ENCODE measurements at regions not wholly inside any gene's neighbourhood (a gene's known extent, or its start where the extent isn't known, plus 50 kb on each side); places are given as distances from the start of the nearest gene placed in this dataset.

- H3K27me3 ChIP-seq (ENCODE audit: control insufficient read depth in 1 of 2, insufficient read depth in 2 of 2, low read length in 2 of 2), result no peaks in the 10 kb centered on the region
- no peaks in the 10 kb centered on the region for H3K9me3 ChIP-seq (ENCODE audit: low read length)
- intact Hi-C loops (cut with micrococcal nuclease; ENCODE audit: unreplicated experiment) (loop anchor here (2.0 to 5.0 kb wide), 2 partner anchors 185 to 704 kb away; partner anchors contain the start of gene BMP2), in situ Hi-C loops (cut with HindIII; ENCODE audit: extremely low pct_ligation_motif_present, low pct_unique_long_range_greater_than_20kb) (no loop called here)
- no peak overlapping the region for H3K27ac ChIP-seq (ENCODE audit: extremely low read length, insufficient read depth, low read length)
- H3K4me2 ChIP-seq (ENCODE audit: low read depth, low read length), result no peak overlapping the region
- no peaks in the 10 kb centered on the region for H3K4me1 ChIP-seq (ENCODE audit: insufficient read depth, low read length)
- H4K20me1 ChIP-seq (ENCODE audit: insufficient read depth, low read length), result no peaks in the 10 kb centered on the region
- WGBS (ENCODE audit: low lambda C conversion rate), result 18% methylated on average over 2 of the region's 2 CpGs
- TF ChIP-seq NBN (conservative IDR thresholded peaks at IDR 0.05), result no peak
- no peak for TF ChIP-seq ZNF331 (CRISPR knock-in tag; IDR thresholded peaks at IDR 0.05)
- no peak for TF ChIP-seq PITX1 (CRISPR knock-in tag; IDR thresholded peaks at IDR 0.05)
- no peak for TF ChIP-seq ZNF749 (CRISPR knock-in tag; IDR thresholded peaks at IDR 0.05; ENCODE audit: borderline replicate concordance)
- no peak for TF ChIP-seq IRF1 (CRISPR knock-in tag; IDR thresholded peaks at IDR 0.05; ENCODE audit: low read depth)
- no peak for TF ChIP-seq KDM1A (CRISPR knock-in tag; IDR thresholded peaks at IDR 0.05)
- no peak for TF ChIP-seq AGO1 (IDR thresholded peaks at IDR 0.05; ENCODE audit: low read depth, low read length, poor library complexity, severe bottlenecking)
- H3K4me3 ChIP-seq (replicated peaks in 1 of 3; ENCODE audit: insufficient read depth in 1 of 3, low read depth in 2 of 3, low read length in 3 of 3), result no peak overlapping the region
- H3K9ac ChIP-seq (ENCODE audit: insufficient read depth, low read depth, low read length), result no peak overlapping the region
- H2AFZ ChIP-seq (ENCODE audit: low read length), result no peak overlapping the region
- POLR2A ChIA-PET, result no interaction called here
- CTCF ChIA-PET (ENCODE audit: low intra/inter-chr PET ratio, low total read pairs), result interaction anchor here (1.0 to 1.3 kb wide), 2 partner anchors 183 to 237 kb away, joined by 4 read pairs; no protein-coding TSS in a partner anchor
- ATAC-seq, result no peak
- no peak for DNase-seq (ENCODE audit: low spot score)
- no TSS peak for BruUV-seq (replicated peaks)
- H3K79me2 ChIP-seq (ENCODE audit: insufficient read depth, low read length), result no peaks in the 10 kb centered on the region
- H3K36me3 ChIP-seq (replicated peaks in 1 of 2; ENCODE audit: control insufficient read depth in 1 of 2, insufficient read depth in 2 of 2, low read length in 2 of 2), result no peaks in the 10 kb centered on the region
- FAIRE-seq, result no peak
These were observed 185.0 kb upstream of the BMP2 start for GRCh38 chr20:6582449-6582848.

DNA sequence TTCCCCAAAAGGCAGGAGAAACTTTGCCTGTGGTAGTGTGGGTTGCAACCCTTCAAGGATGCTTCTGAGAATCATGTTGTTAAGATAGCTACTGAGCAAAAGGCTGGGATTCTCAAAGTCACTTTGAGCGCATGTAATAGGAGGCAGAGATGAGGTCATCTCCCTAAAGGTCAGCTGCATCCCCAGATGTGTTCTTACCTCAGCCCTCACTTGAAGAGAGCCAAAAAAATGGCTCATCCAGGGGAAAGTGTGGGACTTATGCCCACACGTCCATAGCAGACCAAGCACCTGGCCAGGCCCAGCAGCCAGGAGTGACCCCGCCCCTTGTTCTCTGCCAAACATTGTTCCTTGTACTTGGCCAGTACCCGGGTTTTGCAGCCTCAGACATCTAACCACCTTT is 187.0 kb upstream of the BMP2 start:
- ChIA-PET CTCF (ENCODE audit: low intra/inter-chr PET ratio, low total read pairs) (no interaction called here), POLR2A (no interaction called here)
- Histone ChIP-seq H3K4me3 (replicated peaks in 1 of 3; ENCODE audit: insufficient read depth in 1 of 3, low read depth in 2 of 3, low read length in 3 of 3) (no peak overlapping the region), H4K20me1 (ENCODE audit: insufficient read depth, low read length) (no peaks in the 10 kb centered on the region), H3K27ac (ENCODE audit: extremely low read length, insufficient read depth, low read length) (no peak overlapping the region), H3K36me3 (replicated peaks in 1 of 2; ENCODE audit: control insufficient read depth in 1 of 2, insufficient read depth in 2 of 2, low read length in 2 of 2) (no peaks in the 10 kb centered on the region), H3K4me1 (ENCODE audit: insufficient read depth, low read length) (peaks cover 9% of the 10 kb centered on the region), H3K79me2 (ENCODE audit: insufficient read depth, low read length) (no peaks in the 10 kb centered on the region), H3K4me2 (ENCODE audit: low read depth, low read length) (no peak overlapping the region), H3K9ac (ENCODE audit: insufficient read depth, low read depth, low read length) (no peak overlapping the region), H3K27me3 (ENCODE audit: control insufficient read depth in 1 of 2, insufficient read depth in 2 of 2, low read length in 2 of 2) (no peaks in the 10 kb centered on the region), H2AFZ (ENCODE audit: low read length) (no peak overlapping the region), H3K9me3 (ENCODE audit: low read length) (no peaks in the 10 kb centered on the region)
- no peak for ATAC-seq
- no peak for DNase-seq (ENCODE audit: low spot score)
- 25% methylated on average over 4 of the region's 4 CpGs for WGBS (ENCODE audit: low lambda C conversion rate)
- in situ Hi-C loops (cut with HindIII; ENCODE audit: extremely low pct_ligation_motif_present, low pct_unique_long_range_greater_than_20kb) (no loop called here), intact Hi-C loops (cut with micrococcal nuclease; ENCODE audit: unreplicated experiment) (loop anchor here (5.0 kb wide), 1 partner anchor 187 kb away; the partner anchor contains the start of gene BMP2)
- no TSS peak for BruUV-seq (replicated peaks)
- TF ChIP-seq DMAP1 (CRISPR knock-in tag; IDR thresholded peaks at IDR 0.05), result no peak
- TF ChIP-seq ATF7 (IDR thresholded peaks at IDR 0.05), result peak; percentile 51; the same call in 1 of the 2 replicates
- TF ChIP-seq ATF7 (CRISPR knock-in tag; IDR thresholded peaks at IDR 0.05), result no peak
- no peak for TF ChIP-seq ZBTB7A (CRISPR knock-in tag; IDR thresholded peaks at IDR 0.05)
- no peak for TF ChIP-seq ZNF17 (CRISPR knock-in tag; IDR thresholded peaks at IDR 0.05)
- FAIRE-seq, result no peak
